ENCODE measurements at regions not wholly inside any gene's neighbourhood (a gene's known extent, or its start where the extent isn't known, plus 50 kb on each side); places are given as distances from the start of the nearest gene placed in this dataset.

GRCh38 chr6:167575158-167575696 is 250.3 kb downstream of the TTLL2 start:
- TF ChIP-seq CTCF (IDR thresholded peaks at IDR 0.05; ENCODE audit: low read depth, low read length) (no peak), POLR2A (IDR thresholded peaks at IDR 0.05; ENCODE audit: extremely low read depth, insufficient read length) (no peak)

All from NB4 (cell line).